ENCODE measurements at regions not wholly inside any gene's neighbourhood (a gene's known extent, or its start where the extent isn't known, plus 50 kb on each side); places are given as distances from the start of the nearest gene placed in this dataset.

DNA sequence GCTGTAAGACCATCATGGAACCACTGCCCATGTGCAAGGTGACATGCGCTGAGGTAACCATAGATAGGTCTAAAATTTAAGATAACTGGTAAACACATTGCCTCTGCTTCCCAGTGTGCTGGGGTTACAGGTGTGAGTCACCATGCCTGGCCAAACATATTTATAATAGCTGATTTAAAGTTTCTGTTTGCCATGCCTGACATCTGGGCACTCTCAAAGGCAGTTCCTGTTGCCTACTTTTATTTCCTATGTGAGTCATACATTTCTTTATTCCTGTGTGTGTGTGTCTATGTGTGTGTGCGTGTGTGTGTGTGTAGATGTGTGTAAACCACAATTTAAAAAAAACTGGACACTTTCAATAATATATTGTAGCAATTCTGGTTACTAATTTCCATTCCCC lies 415.2 kb upstream of the NETO1 start:
- TF ChIP-seq EP300 (IDR thresholded peaks at IDR 0.05) (no peak), POLR2AphosphoS5 (IDR thresholded peaks at IDR 0.05) (no peak)
- TF ChIP-seq, protein P1, sequence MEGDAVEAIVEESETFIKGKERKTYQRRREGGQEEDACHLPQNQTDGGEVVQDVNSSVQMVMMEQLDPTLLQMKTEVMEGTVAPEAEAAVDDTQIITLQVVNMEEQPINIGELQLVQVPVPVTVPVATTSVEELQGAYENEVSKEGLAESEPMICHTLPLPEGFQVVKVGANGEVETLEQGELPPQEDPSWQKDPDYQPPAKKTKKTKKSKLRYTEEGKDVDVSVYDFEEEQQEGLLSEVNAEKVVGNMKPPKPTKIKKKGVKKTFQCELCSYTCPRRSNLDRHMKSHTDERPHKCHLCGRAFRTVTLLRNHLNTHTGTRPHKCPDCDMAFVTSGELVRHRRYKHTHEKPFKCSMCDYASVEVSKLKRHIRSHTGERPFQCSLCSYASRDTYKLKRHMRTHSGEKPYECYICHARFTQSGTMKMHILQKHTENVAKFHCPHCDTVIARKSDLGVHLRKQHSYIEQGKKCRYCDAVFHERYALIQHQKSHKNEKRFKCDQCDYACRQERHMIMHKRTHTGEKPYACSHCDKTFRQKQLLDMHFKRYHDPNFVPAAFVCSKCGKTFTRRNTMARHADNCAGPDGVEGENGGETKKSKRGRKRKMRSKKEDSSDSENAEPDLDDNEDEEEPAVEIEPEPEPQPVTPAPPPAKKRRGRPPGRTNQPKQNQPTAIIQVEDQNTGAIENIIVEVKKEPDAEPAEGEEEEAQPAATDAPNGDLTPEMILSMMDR (IDR thresholded peaks at IDR 0.05), result no peak

Data from gastroesophageal sphincter (tissue), 3 donors.